Activated naive CD4-positive, alpha-beta T cell treated with anti-CD3 and anti-CD28 coated beads, Interleukin-2, amount 50 U/mL, for 72 hours (primary cell): ENCODE measurements at regions not wholly inside any gene's neighbourhood (a gene's known extent, or its start where the extent isn't known, plus 50 kb on each side); places are given as distances from the start of the nearest gene placed in this dataset.
A peak's percentile ranks its signal among the peaks of the same experiment; 100 is the strongest.
"Not testable (repeated sequence)": the region's sequence is repeated elsewhere in the genome, so short reads cannot be mapped to it uniquely, and the experiment has no call there.

Experiments used
- ATAC-seq, 2 donors: fragments of 150-1000 bp; cut with Tn5 transposase; 2 replicates each; pipeline ENCODE4 v1.10.0; 2021; ENCODE audit warnings: mild to moderate bottlenecking in 2 of 2, moderate library complexity in 2 of 2
- DNase-seq, 2 donors: peaks; one replicate each; pipeline ENCODE4 v3.0.0; 2021 to 2022; ENCODE audit warnings: low spot score in 2 of 2
- H3K27ac Mint-ChIP-seq, 2 donors: one replicate each; pipeline ENCODE4 v1.8.0; 2022; ENCODE audit warnings: mild to moderate bottlenecking in 2 of 2, mixed read lengths in 2 of 2
- H3K36me3 Mint-ChIP-seq, 2 donors: one replicate each; pipeline ENCODE4 v1.8.0; 2022; ENCODE audit warnings: mixed read lengths in 2 of 2
- H3K9me3 Mint-ChIP-seq, 2 donors: one replicate each; pipeline ENCODE4 v1.8.0; 2022; ENCODE audit warnings: mixed read lengths in 2 of 2

DNA sequence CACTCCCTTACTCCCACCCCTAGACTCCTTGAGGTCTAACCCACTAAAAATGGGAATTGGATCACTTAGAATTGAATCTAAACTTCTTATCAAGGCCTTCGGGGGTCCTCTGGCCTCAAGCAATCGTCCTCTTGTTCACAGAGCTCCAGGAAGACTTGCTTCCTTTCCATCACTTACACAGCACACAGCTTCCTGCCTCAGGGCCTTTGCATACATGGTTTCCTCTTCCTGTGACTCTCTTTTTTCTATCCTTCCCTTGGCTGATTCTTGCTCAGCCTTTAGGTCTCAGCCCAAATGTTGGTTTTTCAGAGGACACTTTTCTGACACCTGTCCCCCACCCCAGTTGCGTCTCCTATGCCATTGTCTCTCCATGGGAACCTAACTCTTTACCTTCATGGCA lies 50.0 kb upstream of the ALDH1B1 start:
- no peaks in the 10 kb centered on the region for H3K36me3 Mint-ChIP-seq
- no peak for DNase-seq
- ATAC-seq: no peak
- H3K9me3 Mint-ChIP-seq: peaks cover 0 to 3% of the 10 kb centered on the region in 2 donors
- no peak overlapping the region for H3K27ac Mint-ChIP-seq

DNA sequence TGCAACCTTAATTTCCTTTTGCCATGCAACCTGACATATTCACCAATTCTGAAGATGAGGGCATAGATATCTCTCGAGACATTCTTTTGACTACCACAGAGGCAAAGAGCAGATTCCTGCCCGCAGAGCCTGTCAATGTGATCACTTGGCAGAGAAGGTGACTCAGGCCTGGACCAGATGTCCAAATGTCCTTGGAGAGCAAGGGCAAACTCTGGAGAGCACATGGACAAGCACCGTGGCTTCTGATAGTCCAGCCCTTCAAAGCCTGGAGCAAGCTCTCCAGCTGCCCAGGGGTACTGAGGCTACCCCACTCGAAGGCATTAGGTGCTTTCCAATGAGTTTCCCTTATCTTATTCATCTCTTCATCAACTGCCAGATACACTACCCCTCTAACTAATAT lies 50.4 kb upstream of the ALDH1B1 start:
- Mint-ChIP-seq H3K27ac (no peak overlapping the region), H3K36me3 (no peaks in the 10 kb centered on the region), H3K9me3 (peaks cover 0 to 3% of the 10 kb centered on the region in 2 donors)
- DNase-seq: no peak
- ATAC-seq: no peak

DNA sequence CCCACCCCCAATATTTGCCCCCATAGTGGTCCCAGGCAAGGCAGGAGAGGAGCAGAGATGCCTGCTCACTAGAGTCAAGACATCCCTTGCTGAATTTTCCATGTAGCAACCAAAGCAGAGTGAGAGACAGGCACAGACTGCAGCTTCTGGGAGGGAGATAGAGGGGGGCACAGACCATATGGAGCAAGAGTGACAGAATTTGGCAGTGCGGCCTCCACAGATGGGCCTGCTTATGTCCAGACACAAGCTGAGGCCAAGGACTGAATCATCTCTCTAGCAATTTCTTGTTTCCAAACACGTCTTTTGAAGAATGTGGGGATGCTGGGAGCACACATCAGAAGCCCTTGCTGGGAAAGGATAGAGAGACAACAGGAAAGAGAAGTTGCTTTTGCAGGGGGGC lies 53.0 kb upstream of the ALDH1B1 start:
- ATAC-seq (no peak), DNase-seq (no peak)
- Mint-ChIP-seq H3K9me3 (peaks cover 0 to 3% of the 10 kb centered on the region in 2 donors), H3K27ac (peak overlapping the region in 1 of 2 donors; percentile 44), H3K36me3 (no peaks in the 10 kb centered on the region)

- H3K27ac Mint-ChIP-seq: peak overlapping the region in 1 of 2 donors; percentile 44
- no peaks in the 10 kb centered on the region for H3K36me3 Mint-ChIP-seq
- ATAC-seq (peak; percentile 80 to 91), DNase-seq (no peak)
- peaks cover 0 to 3% of the 10 kb centered on the region in 2 donors for H3K9me3 Mint-ChIP-seq
Measured at GRCh38 chr9:38339087-38339486, 53.4 kb upstream of the ALDH1B1 start.

DNA sequence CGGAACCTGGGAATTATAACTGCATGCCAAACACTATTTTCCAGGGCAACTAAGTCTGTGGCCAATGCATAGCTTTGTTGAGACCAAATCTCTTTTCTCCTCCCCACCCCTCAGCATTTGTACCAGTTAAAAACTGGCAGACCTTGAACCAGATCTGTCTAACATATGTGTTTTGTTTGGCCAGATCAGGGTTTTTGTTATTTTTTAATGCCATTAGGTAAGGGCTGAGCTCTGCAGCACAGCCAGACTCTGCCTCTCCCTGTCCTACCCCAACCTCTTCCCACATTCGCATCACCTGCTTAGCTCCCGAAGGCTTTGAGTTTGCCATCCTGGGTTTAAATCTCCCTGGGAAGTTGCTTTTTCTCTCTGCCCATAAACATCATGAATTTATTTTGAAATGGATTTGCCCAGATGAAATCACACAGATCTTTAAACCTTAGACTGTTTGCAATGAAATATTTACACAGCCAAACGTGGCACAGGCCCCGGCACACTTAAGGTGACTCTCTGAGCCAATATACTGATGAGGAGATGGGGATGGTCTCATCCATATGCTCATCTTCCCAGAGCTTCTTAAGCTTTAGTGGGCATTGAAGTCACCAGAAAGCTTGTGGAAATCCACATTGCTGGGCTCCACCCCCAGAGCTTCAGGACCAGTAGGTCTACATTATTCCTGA lies 54.0 kb upstream of the ALDH1B1 start:
- peaks cover 0 to 3% of the 10 kb centered on the region in 2 donors for H3K9me3 Mint-ChIP-seq
- H3K27ac Mint-ChIP-seq: no peak overlapping the region
- H3K36me3 Mint-ChIP-seq: no peaks in the 10 kb centered on the region
- DNase-seq (no peak), ATAC-seq (no peak)

DNA sequence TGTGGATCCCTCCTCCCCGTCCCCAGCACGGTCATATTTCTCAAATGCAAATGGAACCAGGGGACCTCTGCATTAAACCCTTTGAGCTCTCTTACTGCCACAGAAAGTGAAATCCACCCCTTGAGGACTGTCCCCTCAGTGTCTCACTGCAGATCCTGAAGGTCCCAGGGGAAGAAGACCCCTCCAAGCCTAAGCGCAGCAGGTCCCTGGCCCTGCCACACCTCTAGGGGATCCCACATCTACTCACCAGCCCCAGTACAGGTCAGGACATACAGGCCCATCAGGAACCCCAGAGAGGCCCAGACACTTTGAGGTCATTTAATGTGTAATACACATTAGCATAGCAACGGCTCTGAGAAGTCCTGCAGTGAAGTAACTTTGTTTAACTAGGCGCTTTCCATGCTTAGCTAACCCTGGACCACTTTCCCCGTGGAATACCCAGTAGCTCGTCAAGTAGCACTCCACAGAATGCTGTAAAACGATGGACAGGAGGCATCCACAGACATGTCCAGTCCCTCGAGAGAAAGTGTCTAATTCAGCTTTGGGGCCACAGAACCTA lies 54.7 kb upstream of the ALDH1B1 start:
- Mint-ChIP-seq H3K36me3 (no peaks in the 10 kb centered on the region), H3K27ac (no peak overlapping the region), H3K9me3 (peaks cover 0 to 3% of the 10 kb centered on the region in 2 donors)
- DNase-seq (no peak), ATAC-seq (no peak)

DNA sequence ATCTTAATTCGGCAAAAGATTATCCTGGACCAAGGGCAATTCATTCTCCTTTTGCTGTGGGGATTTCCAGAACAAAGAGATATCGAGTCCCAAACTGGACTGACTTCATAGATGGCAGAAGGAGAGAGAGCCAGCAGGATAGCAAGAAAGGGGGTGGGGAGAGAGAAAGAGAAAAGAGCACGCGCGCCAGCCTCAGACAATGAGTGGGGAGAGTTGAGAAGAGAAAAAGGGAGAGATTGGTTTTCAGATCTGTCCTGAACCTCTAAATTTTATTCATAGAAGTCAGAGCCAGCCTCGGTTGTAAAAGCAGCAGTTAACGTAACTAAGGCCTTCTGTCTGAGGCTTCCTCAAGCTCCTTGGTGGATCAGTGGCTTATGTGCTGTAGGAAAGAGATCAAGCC lies 55.3 kb upstream of the ALDH1B1 start:
- H3K27ac Mint-ChIP-seq: no peak overlapping the region
- no peaks in the 10 kb centered on the region for H3K9me3 Mint-ChIP-seq
- H3K36me3 Mint-ChIP-seq: no peaks in the 10 kb centered on the region
- ATAC-seq (no peak), DNase-seq (no peak)

DNA sequence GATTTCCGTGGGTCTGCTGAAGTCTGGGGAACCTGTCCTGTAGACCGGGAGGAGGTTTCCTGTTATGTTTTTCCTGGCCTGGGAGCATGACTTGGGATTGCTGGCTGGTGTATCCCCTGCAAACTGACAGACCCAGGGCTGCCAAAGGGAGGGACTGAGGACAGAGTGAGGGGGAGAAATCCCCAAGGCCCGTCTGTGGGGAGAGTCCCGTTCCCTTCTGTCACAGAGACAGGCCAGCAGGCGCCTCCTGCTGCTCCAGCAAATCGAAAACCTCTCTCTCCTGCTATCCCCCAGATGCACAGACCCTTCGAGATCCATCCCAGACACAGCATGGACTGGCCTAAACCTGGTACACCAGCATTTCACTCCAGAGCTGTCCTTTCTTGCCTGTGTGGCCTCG lies 56.2 kb upstream of the ALDH1B1 start:
- no peaks in the 10 kb centered on the region for H3K36me3 Mint-ChIP-seq
- H3K27ac Mint-ChIP-seq: no peak overlapping the region
- no peaks in the 10 kb centered on the region for H3K9me3 Mint-ChIP-seq
- ATAC-seq (no peak), DNase-seq (no peak)

GRCh38 chr9:38335686-38336085 lies 56.8 kb upstream of the ALDH1B1 start:
- DNase-seq (no peak), ATAC-seq (no peak)
- Mint-ChIP-seq H3K36me3 (no peaks in the 10 kb centered on the region), H3K27ac (no peak overlapping the region), H3K9me3 (no peaks in the 10 kb centered on the region)

DNA sequence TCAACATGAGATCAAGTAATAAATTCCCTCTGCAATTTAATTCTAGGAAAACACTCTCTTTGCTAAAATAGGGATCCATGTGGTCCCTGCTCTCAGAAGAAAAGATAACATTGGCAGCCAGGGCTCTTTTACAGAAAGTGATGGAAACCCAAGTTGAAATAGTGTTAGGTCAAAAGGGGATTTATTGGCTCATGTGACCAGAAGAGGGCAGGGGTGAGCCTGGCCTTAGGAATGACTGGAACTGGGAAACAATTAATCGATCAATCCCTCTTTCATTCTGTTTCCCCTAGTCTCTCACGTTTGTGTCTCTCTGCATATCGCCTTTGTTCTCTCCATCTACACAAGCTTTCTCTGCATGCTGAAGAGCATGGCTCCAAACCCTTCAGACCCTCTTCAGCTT lies 58.3 kb upstream of the ALDH1B1 start:
- DNase-seq (no peak), ATAC-seq (no peak)
- no peaks in the 10 kb centered on the region for H3K36me3 Mint-ChIP-seq
- H3K27ac Mint-ChIP-seq: no peak overlapping the region
- H3K9me3 Mint-ChIP-seq: no peaks in the 10 kb centered on the region

DNA sequence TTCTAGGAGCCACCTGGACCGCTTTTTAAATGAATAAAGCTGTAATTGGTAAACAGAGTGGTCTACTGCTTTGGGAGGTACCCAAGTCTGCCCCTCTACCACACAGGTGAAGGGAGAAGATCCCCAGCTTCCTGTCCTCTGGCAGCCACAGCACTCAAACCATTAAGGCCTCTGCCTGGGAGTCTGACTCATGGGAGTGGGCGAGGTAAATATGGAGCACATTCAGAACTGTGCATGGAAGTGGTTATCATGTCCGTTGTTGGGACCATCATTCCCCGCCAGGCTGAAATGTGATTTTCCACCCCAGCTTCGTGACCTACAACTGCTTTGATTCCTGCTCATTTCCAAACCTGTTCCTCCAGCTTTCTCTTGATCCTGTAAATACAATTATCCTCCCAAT lies 59.5 kb upstream of the ALDH1B1 start:
- DNase-seq (no peak), ATAC-seq (no peak)
- Mint-ChIP-seq H3K36me3 (no peaks in the 10 kb centered on the region), H3K27ac (no peak overlapping the region), H3K9me3 (no peaks in the 10 kb centered on the region)

DNA sequence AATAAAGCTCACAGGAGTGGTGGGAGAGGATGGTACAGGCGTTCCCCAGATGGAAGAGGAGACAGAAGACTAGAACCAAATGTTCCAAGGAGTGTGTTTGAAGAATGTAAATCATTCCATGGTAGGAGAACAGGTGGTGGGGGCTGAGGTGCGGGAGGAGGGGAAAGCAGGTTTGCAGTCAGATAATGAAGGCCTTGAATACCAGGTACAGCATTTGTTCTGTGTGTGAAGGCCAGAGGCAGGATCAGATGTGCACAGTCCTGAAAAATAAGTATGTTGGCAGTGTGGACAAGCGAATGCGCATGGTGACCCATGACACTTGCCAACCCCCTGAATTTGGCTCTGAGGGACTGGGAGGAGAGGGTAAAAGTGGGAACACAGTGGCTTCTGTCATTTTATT lies 59.9 kb upstream of the ALDH1B1 start:
- no peak for DNase-seq
- Mint-ChIP-seq H3K9me3 (no peaks in the 10 kb centered on the region), H3K27ac (no peak overlapping the region), H3K36me3 (no peaks in the 10 kb centered on the region)
- no peak for ATAC-seq

- DNase-seq: no peak
- no peak for ATAC-seq
- Mint-ChIP-seq H3K36me3 (no peaks in the 10 kb centered on the region), H3K9me3 (no peaks in the 10 kb centered on the region), H3K27ac (no peak overlapping the region)
Measured at GRCh38 chr9:38331141-38331540, 61.4 kb upstream of the ALDH1B1 start.

- Mint-ChIP-seq H3K9me3 (no peaks in the 10 kb centered on the region), H3K27ac (no peak overlapping the region), H3K36me3 (no peaks in the 10 kb centered on the region)
- DNase-seq (no peak), ATAC-seq (no peak)
Measured at GRCh38 chr9:38329968-38330367, 62.5 kb upstream of the ALDH1B1 start.

DNA sequence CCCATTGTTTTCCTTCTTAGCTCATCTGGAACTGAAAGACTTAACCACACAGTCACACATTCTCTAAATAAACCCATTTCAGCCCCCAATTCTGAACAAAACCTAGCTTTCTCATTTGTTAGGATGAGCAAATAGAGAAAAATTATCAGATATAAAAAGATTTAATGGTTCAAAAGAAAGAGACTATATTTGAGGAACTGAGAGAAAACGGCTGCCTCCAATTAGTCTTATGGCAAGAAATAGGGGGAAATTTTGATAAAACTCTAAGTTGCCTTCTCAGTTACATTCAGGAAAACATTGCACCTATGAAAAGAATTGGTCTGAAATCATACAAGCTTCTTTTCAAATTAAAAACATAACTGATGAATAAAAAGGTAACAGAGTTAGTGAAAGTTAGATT lies 63.7 kb upstream of the ALDH1B1 start:
- ATAC-seq (no peak), DNase-seq (no peak)
- H3K27ac Mint-ChIP-seq: no peak overlapping the region
- no peaks in the 10 kb centered on the region for H3K36me3 Mint-ChIP-seq
- no peaks in the 10 kb centered on the region for H3K9me3 Mint-ChIP-seq

DNA sequence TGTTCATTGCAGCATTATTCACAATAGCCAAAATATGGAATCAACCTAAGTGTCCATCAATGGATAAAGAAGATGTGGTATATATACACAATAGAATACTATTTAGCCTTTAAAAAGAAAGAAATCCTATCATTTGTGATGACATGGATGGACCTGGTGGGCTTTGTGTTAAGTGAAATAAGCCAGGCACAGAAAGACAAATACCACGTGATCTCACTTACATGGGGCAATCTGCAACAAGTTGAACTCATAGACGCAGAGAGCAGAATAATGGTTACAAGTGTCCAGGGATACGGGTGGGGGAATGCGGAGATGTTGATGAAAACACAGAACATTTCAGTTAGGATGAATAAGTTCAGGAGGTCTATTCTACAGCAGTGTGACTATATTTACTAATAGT lies 66.4 kb upstream of the ALDH1B1 start:
- Mint-ChIP-seq H3K27ac (no peak overlapping the region), H3K36me3 (peaks cover 0 to 4% of the 10 kb centered on the region in 2 donors), H3K9me3 (peaks cover 0 to 4% of the 10 kb centered on the region in 2 donors)
- ATAC-seq: no peak
- DNase-seq: no peak

DNA sequence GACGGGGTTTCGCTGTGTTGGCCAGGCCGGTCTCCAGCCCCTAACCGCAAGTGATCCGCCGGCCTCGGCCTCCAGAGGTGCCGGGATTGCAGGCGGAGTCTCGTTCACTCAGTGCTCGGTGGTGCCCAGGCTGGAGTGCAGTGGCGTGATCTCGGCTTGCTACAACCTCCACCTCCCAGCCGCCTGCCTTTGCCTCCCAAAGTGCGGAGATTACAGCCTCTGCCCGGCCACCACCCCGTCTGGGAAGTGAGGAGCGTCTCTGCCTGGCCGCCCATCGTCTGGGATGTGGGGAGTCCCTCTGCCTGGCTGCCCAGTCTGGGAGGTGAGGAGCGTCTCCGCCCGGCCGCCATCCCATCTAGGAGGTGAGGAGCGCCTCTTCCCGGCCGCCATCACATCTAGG lies 68.3 kb upstream of the ALDH1B1 start:
- H3K9me3 Mint-ChIP-seq, DNase-seq, H3K36me3 Mint-ChIP-seq, ATAC-seq, H3K27ac Mint-ChIP-seq: not testable (repeated sequence)

DNA sequence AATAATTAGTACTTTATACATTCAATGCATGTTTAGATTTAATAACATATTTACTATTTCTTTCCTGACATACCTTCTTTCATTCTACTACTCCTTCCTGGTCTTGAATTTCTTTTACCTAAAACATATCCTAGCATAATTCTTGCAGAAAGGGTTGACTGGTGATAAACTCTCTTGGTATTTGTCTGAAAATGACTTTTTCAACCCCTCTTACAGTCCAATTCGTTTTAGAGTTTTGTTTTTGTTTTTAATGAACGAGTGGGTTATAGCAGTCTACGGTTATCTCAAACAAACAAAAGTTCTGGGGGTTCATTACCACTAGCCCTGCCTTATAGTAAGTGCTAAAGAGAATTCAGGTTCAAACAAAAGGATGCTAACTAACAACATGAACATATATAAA lies 69.6 kb upstream of the ALDH1B1 start:
- Mint-ChIP-seq H3K9me3 (peaks cover 0 to 4% of the 10 kb centered on the region in 2 donors), H3K36me3 (peaks cover 0 to 4% of the 10 kb centered on the region in 2 donors), H3K27ac (no peak overlapping the region)
- ATAC-seq (no peak), DNase-seq (no peak)
